GM18858 (cell line): ENCODE measurements at regions not wholly inside any gene's neighbourhood (a gene's known extent, or its start where the extent isn't known, plus 50 kb on each side); places are given as distances from the start of the nearest gene placed in this dataset.

ENCODE experiments used
- ATAC-seq: cut with Tn5 transposase; IDR thresholded peaks from one replicate; pipeline ENCODE4 v1.9.1; 2021; ENCODE audit not compliant: unreplicated experiment

DNA sequence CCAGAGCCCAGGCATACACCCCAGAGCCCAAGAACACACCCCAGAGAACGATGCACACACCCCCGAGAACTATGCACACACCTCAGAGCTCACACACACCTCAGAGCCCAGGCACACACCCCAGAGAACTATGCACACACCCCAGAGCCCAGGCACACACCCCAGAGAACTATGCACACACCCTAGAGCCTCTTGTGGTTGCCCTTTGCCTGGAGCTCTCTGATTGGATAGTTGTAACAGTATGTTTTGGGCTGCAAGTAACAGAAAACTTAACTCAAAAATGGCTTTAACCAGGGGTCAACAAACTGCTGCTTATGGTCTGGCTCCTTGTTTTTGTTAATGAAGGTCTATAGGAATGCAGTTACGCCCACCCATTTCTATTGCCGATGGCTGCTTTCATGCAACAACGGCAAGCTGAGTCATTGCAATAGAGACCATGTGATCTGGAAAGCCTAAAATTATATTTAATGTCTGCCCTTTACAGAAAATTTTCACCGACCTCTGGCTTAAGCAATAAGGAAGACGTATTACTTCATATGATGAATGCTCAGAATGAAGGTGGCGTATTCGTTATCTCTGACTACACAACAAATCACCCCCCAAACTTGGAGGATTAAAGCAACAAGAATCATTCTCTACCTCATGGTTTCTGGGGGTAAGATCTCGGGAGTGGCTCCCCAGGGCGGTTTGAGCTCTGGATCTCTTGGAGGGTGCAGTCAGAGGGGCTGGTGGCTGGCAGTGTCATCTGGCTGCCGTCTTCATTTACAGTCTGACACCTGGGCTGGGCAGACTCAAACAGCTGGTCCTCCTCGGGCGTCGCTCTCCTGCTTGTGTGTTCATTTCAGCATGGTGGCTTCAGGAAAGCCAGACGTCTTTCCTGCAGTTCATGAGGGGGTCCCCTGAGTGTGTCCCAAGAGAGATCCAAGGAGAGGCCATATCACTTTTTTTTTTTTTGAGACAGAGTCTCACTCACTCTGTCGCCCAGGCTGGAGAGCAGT lies 66.3 kb upstream of the NCOR2 start:
- no peak for ATAC-seq

GRCh38 chr12:124632519-124632984 lies 65.1 kb upstream of the NCOR2 start:
- no peak for ATAC-seq

- ATAC-seq: no peak
Measured at GRCh38 chr12:124631681-124632256, 64.4 kb upstream of the NCOR2 start.

DNA sequence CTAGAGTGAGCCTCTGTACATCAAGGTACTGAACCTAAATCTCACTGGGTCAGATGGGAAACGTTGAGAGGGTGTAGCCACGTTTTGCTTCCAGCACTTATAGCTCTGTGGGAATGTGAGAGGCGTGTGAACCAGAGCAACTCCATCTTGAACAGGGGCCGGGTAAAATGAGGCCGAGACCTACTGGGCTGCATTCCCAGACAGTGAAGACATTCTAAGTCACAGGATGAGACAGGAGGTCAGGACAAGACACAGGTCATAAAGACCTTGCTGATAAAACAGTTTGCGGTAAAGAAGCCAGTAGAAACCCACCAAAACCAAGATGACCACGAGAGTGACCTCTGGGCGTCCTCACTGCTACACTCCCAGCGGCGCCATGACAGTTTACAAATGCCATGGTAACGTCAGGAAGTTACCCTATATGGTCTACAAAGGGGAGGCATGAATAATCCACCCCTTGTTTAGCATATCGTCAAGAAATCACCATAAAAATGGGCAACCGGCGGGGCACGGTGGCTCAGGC lies 63.4 kb upstream of the NCOR2 start:
- no peak for ATAC-seq

- ATAC-seq: no peak
Measured at GRCh38 chr12:124629789-124630480, 62.5 kb upstream of the NCOR2 start.

- ATAC-seq: no peak
Measured at GRCh38 chr12:124629117-124629516, 61.7 kb upstream of the NCOR2 start.

DNA sequence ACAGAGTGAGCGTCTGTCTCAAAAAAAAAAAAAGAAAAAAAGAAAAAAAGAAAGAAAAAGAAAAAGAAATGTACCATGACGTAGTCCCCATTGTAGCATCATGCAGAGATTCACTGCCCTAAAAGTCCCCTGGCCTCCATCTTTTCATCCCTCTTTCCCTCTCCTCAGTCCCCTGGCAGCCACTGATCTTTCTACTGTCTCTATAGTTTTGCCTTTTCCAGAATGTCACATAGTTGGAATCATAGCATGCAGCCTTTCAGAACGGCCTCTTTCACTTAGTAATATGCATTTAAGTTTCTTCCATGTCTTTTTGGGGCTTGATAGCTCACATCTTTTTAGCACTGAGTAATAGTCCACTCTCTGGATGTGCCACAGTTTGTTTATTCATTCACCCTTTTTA lies 60.5 kb upstream of the NCOR2 start:
- no peak for ATAC-seq

GRCh38 chr12:124626971-124627411 lies 59.6 kb upstream of the NCOR2 start:
- no peak for ATAC-seq

- ATAC-seq: no peak
Measured at GRCh38 chr12:124625867-124626675, 58.7 kb upstream of the NCOR2 start.

GRCh38 chr12:124624823-124625222 lies 57.4 kb upstream of the NCOR2 start:
- no peak for ATAC-seq

DNA sequence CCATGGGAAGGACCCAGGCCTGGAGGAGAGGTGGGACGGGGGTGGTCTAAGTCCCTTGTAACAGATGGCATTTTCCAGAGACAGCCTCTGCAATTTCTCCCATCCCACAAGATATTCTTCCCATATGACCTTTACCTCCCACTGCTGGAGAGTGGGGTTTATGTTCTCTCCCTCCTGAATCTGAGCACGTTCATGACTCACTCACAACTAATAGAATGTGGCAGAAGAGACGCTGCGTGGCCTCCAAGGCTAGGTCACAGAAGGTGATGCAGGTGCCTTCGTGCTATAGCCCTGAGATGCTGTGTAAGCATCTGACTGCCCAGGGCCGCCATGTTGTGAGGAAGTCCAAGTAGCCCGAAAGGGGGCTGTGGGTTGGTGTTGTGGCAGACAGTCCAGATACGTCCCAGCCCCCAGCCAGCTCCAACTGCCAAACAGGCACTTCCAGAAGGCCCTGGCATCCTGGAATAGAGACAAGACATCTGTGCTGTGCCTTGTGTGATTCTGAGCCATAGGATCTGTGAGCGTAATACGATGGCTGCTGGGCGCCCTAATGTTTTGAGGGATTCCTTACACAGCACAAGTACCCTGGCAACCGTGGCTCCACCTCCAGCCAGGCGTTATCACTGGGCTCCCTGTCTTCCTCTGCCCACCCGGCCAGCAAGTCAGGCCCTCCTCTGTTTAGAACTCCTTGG lies 56.1 kb upstream of the NCOR2 start:
- ATAC-seq: no peak

DNA sequence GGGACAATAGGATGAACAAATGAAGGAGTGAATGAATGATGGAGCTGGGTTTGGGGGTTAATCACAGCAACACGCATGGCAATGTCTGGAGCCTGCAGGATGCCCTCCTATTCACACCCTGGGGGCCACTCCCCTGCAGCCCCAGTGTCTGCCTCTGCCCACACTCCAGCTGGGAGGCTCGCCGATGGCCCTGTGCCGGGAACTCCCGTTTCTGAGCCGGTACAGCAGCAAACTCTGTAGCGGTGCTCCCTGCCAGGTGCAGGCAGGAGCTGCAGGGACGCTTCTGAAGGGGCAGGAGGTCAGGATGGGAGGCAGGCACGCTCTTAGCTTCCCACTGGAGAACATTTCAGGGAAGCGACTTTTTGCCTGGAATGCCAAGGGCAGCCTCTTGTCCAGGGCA lies 55.4 kb upstream of the NCOR2 start:
- no peak for ATAC-seq

DNA sequence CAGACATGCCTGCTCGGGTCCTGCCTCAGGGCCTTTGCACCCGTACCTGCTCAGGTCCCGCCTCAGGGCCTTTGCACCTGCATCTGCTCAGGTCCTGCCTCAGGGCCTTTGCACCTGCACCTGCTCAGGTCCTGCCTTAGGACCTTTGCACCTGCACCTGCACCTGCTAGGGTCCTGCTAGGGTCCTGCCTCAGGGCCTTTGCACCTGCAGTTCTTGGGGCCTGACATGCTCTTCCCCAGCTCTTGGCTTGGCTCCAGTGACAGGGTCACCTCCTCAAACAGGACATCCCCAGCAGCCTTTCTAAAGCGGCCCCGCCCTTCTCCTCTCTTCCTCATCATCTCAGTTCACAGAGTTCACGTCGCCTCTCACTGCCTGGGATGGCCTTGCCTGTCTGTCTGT lies 54.9 kb upstream of the NCOR2 start:
- ATAC-seq: no peak

DNA sequence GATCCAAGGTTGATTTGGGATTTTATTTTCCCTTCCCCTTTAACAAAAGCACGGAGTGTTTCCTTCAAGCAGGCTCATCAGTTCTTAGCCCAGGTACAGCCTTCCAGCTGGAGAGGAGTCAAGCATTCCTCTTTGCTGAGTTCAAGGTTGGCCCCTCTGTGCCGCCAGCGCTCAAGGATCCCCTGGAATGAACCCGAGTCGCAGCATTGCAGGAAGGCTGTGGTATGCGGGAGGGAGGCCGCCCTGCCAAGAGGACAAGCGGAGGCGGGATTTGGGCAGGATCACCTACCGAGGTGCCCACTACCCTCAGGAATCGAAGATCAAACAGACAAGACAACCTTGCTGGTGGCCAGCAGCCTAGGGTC lies 53.9 kb upstream of the NCOR2 start:
- no peak for ATAC-seq

- ATAC-seq: no peak
Measured at GRCh38 chr12:124620606-124621295, 53.3 kb upstream of the NCOR2 start.

GRCh38 chr12:124618291-124618902 lies 51.0 kb upstream of the NCOR2 start:
- ATAC-seq: no peak

DNA sequence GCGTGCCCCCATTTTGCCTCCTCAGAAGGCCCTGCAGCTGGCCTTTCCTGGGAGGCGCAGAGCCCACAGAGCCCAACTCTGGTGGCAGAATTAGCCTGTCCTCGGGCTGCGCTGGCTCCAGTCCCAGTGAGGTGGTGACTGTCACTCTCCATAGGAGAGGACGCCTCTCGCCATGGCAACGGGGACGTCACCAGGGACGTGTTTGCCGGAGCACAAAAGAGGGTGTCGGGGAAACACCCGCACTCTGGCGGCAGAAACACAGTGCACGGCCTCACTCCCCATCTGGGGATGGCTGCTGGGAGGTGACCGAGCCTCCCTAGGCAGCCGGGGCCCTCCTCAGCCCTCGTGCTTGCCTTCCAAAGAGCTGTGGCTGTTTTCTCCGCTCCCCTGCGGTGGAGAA lies 50.2 kb upstream of the NCOR2 start:
- ATAC-seq: no peak
